DMS114 treated with DMSO at 0.1 percent for 48 hours (cell line): ENCODE measurements at regions not wholly inside any gene's neighbourhood (a gene's known extent, or its start where the extent isn't known, plus 50 kb on each side); places are given as distances from the start of the nearest gene placed in this dataset.

ENCODE experiments used
- DNase-seq: peaks from one replicate; lab custom pipeline; 2025; ENCODE audit not compliant: unreplicated experiment; lab: John Stamatoyannopoulos, UW

DNA sequence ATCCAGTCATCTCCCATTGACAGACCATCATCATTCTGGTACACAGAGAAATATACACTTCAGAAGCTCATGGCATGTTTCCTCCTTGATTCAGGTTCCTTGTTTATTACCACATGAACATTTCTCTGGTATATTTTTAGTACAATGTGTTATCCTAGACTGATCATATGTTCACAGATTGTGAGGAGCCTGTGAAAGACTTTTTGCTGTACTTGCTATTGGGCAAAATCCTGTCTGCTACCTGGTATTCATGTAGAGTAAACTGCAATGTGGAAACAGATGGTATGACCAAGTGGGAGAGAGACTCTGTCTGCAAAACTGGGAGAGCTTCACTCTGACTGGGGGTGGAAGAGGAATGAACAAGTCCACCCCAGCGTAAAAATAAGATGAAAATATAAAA lies 657.2 kb downstream of the IRS1 start:
- DNase-seq = no peak

DNA sequence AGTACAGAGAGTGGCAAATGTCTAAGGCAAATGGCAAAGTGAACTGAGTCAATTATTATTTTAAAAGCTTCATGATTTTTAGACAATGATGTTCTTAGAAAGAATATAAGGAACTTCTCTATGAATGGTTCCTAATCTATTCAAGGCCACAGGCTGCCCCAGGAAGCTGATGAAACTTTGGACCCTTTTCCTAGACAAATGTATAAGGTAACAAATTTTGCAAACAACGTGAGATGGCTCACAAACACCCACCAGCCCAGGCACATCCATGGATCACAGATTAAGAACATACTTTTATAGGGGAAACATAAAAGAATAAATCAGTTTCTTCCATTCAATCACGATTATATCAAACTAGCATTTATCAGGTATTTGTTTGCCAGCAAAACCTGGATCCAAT lies 659.0 kb downstream of the IRS1 start:
- no peak for DNase-seq

DNA sequence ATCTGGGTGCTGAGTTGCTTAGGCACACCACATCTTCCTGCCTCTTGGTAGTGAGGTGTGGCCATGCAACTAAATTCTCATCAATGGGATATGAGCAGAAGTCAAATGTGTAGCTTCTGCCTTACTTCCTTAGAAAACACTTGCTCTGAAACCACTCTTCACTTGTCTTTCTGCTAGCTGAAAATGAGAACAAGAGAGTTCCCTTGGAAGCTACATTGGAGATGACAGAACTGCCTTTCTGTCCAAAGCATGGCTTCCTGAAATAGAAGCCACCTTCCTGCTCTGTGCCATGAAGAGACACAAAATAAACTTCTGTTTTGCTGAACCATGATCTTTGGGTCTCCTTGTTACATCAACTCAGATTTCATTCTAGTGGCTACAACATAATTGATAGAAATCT lies 659.9 kb downstream of the IRS1 start:
- DNase-seq = no peak

DNA sequence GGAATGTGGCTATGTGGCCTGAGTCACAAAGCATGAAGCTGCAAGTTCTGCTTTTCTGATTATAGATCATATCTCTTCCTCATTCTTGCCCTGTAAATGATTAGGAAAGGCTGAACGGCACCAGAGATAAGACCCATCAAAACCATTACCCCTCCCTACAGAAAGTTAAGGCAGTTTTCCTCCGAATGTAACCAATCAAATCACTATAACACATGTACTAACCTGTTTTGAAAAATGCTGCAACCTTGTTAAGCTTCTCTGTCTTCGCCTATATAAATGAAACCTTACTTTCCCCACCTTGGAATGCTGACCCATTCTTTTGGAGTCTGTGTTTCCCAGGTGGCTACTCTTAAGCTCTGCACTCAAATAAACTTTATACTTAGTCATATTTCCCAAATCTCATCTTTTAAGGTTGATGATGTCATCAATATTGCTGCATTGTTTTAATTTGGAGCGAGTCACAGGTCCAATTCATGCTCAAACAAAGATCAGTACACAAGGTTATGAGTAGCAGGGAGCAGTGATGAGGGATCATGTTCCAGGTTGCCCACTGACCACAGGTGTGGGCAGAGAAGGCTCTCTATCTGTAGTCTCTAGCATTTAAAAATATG lies 662.3 kb downstream of the IRS1 start:
- DNase-seq = no peak

DNA sequence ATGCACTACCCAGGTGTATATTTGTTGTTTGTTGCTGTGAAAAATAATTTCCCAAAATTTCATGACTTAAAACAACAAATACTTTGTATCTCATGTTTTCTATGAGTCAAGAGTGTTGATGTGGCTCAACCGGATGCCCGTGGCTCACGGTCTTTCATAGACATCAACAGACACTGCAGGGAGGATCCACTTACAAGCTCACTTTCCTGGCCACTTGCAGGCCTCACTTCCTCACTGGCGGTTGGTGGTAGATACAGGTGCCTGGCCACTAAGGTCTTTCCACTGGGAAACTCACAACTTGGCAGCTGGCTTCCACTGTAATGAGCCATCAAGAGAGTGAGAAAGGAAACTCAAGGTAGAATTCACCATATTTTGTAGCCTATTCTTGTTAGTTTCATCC lies 662.9 kb downstream of the IRS1 start:
- no peak for DNase-seq

DNA sequence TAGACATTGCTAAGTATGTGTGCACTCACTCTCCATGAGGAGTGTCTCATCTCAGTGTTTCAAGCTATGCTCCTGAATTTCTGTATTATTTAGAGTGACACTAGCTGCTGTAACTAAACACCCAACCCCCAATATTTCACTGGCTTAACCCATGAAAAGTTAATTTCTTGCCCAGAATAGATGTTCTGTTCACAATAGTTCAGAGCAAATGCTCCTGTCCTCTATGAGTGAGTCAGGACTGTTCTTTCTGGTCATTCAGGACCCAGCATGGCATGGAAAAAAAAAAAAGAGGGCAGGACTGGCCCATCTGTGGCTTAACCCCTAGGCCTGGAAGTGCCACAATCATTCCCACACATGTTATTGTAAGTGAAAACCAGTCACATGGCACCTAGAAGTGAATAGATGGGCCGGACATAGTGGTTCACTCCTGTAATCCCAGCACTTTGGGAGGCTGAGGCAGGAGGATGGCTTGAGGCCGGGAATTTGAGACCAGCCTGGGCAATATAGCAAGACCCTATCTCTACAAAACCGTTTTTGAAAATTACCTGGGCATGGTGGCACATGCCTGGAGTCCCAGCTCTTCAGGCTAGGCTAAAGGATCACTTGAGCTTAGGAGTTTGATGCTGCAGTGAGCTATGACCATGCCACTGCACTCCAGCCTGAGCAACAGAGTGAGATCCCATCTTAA lies 663.6 kb downstream of the IRS1 start:
- DNase-seq = no peak

DNA sequence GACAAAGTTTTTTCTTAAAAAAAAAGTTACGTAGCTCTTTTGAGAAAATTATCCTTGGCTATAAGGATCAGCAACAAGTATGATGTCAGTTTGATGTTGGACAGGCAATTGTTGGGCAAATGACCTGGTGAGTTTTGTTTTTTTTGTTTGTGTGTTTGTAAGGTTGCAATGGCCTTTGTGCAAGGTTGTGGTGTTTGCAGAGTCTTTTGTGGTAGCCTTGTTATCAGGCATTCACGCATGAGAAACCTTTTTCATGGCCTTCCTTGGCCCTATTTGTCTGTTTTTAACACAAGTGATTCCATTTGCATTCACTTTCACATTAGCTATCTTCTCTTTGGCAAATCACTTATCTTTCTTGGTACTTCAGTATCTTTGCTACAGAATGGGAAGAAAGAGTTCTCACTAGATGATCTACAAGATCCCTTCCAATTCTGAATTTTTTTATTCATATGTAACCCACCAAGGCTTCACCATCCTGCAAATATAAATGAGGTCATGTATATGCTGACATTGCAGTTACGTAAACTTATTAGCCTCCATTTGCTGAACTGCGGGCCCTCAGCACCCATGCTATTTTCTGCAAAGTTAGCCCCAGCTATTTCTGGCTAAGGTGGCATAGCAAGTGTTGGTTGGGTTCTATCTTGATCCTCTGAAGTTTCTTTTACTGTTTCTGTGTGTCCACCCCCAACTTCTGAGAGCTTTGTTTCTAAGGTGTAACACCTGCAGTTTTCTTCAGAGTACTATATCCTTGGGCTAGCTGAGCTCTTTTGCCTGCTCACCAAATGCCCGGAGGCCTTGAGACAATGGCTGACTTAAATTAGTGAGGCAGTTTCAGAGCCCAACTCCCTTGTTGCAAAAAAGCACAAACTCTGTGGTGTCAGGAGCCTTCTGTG lies 667.1 kb downstream of the IRS1 start:
- DNase-seq = no peak

DNA sequence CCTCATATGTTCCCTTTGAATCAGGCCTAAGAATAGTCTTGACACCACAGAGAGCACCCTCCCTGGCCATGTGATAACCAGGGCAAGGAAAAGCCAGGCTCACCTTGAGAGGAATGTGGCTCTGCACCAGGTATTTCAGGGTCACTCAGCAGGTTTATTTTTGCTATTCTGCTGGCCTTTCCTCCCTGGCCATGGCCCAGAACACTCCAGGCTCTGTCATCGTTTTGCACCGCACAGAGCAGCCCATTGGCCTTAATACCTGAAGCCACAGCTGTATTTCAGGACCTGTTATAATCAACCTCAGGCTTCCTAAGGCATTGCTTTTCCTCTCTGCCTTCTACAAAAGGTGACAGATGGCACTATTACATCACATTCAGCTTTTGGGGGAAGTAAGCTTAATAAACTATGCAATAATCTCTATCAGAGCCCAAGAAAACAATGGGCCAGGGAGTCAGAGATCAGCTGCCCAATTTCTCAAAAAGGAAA lies 668.3 kb downstream of the IRS1 start:
- DNase-seq = no peak

DNA sequence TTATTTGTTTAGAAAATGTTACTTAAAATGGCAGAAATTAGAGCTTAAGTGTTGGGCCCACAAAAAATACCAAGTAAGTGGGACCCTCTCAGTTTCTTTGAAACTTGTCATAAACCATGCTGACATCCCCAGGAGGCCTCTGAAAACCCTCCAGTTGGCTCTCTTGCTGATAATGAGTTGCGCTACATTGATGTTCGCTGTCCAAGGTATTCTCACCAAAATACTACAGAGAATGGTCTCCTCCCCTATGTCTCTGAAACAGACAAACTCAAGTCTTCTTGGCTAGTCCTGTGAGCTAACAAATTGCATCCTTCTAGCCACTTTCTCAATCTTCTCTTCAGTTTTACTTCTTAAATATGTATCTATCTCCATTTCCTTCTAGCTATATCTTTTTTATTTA lies 669.4 kb downstream of the IRS1 start:
- DNase-seq = no peak

DNA sequence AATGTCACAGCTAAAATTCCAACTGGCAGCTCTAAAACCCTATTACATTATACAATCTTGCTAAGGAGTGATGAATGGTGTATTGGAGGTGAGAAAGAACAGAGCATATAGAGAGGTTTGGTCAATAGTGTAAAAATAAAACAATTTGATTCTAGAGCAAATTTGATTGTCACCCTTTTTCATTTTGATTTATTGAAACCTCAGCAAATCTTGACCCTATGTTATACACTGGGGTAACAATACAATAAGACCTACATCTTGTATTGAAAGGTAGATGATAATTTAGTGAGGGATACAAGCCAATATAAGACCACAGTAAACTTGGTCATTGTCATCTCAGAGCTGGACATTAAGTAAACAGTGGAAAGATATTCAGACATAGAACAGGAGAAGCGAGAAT lies 671.9 kb downstream of the IRS1 start:
- DNase-seq = no peak

DNA sequence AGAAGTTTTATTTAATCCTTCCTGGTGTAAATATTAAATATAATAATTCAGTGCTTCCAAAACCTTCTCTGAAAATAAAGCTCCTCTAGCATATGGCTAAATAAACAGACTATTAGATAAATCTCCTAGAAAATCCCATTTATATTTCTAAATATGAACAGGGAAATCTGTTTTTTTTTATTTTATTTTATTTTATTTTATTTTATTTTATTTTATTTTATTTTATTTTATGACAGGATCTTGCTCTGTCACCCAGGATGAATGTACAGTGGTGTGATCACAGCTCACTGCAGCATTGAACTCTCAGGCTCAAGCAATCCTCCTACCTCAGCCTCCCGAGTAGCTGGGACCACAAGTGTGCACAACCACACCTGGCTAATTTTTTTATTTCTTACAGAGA lies 673.5 kb downstream of the IRS1 start:
- no peak for DNase-seq

DNA sequence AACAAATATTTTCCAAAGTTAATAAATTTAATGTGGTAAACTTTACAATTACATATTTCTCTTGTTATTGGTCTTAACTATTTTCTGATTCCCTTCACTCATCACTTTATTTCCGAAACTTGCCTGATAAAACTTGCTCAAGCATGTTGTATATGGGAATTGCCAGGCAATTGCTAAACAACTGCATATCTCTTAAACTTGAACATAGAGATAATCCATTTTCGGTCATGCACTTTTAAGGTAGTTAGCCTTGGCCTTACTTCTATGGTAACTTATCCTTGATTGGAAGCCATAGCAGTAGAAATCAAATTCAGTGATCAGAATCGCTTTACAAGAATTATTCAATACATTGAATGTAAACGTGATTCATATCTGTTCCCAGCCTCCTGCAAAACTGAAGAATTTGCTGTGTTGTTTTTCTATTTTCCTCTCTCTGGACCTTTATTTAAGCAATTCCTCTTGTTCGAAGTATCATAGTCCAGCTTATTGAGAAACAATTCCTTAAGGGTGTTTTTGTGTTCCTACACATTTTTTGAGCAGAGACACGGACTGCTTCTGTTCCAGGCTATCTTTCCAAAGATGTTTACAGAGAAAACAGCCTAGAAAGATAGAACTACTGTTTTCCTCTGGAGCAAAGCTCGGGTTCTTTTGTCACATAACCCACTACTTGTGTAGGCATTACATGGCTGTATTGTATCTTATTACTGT lies 674.3 kb downstream of the IRS1 start:
- DNase-seq = no peak

DNA sequence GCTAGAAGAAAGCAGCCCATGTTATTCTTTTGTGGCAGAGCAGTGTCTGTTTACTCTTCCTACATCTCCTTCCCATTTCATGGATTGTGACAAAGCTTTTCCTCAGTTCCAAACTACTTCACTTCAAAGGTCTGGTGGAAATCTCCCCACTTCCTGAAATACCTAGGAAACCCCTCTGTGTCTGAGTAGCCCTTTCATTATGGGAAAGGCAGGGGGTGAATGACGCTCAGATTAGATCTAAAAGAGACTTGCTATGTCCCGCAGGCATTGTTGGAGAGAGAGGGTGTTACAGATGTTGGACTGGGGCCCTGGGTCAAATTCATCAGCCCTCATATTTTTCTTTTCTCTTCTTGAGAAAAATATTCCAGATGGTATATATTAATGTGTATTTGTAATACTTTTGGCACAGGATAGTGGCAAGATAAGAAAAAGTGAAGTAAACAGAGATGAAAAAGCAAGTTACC lies 675.0 kb downstream of the IRS1 start:
- no peak for DNase-seq

DNA sequence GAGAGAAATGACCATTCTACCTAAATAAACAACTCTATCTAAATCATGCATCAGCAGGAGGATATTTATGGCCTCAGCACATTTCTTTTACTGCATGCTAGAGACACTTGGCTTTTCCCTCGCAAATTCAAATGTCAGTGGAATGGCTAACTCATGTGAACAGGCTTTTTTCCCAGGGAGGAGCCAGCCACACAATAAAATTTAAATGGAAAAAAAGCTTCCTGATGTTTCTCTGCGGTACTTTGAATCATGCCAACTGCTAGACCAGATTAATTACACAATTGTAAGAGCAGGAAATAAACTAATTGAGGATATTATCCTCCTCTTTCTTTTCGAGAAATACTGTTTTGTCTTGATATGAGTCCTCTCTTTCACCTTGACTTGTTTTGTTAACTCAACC lies 676.3 kb downstream of the IRS1 start:
- no peak for DNase-seq

DNA sequence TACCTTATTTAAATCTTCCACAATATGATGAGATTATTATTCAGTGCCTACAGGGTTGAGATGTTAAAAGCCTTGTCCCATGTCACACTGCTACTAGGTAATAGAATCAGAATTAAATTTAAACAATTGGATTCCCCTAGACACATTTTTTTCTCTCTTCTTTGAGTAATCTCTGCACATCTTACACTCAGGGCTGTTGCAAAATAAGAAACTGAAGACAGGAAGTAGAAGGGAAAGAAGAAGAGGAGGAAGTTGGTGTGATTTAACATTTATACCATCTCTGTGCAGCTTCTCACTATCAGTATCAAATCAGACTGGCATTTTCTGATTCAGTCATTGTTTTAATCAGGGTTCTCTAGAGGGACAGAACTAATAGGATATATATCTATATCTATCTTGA lies 677.6 kb downstream of the IRS1 start:
- no peak for DNase-seq

DNA sequence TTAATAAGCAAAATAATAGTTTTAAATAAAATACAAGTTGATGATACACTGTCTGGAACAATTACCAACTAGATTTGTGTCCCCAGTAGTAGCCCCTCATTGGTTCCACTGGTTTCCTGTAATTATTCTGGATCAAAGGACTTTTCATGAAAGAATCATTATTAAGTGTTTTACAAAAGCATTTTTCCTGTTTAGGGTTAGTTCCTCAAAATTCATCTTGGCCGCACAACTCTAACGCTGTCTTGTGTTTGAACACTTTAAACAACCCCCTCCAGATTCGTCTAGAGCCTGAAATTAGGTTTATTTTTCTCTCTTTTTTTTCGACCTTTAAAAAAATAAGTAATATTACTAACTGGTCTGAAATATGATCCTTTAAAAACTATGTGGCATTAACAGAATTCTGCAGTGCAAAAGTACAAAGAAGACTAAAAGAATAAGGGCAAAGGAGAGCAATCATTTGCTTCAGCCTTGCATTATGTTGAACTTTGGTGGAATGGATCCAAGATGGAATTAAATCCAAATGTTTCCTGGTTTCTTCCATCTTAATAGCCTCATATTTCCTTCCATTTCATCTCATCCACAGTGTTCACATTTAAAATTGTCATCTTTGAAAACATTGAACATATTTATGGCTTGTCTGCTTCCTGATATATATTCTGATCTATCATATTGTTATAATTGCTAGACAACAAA lies 678.4 kb downstream of the IRS1 start:
- DNase-seq = no peak

DNA sequence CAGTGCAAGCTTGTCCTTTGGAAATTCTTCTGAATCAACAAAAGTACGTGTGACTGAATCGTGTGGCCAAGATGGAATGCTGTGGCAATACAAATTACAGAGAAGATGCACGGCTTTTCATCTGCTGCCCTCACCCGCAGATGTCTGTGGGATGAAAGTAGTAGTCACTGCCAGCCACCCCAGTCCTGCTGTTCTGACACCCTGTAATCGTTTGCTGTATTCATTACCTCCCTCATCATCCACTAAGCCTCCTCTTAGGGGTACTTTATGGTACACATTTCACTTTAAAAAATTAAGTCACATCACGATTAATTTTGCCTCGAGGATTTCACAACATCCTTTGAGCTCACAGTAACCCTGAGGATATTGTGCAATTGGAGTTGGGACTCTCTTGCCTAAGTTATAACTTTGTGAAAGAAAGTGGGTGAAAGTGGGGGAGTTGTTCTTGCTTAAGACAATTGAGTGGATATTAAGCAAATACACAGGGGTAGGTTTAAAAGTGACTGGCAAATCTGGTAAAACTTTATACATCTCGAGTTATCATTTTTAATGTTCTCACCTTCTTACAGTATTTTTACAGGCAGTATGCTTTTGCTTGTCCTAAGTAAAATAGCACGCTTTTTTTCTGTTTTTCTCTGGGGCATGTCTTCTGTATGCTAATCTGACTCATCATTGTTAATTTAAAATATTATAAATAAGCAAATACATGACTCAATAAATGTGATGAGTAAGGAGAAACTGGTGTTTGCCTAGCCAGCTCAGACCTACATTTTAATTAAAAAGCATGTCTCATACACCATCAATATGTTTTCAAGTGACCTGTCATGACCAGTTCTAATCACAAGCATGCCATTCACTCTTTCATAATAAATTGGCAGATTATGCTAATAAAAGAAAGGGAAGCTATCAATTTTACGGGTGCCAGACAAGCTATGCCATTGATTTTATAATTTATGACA lies 680.9 kb downstream of the IRS1 start:
- no peak for DNase-seq

DNA sequence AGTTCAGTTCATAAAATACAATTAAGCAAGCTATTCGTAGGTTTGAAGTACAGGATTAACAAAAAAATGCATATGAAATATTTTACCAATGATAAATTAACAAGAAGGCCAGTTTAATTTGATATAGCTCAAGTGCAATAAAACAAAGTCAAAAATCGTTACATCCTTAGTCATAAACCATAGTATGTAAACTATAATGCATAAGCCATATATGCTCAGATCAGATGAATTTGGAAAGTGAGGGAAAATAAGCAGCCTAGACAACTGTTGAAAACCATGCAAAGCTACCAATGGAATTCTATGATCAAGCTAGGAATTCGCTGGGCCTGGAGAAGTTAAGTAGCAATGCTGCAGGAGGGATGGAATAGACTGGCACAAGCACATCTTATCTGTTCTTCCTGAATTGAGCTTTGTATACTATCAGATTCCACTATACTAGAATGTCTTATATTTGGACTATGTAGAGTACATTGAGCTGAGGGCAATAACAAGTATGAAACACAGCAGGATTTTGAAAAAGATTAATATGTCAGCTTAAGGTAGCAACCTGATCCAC lies 682.0 kb downstream of the IRS1 start:
- no peak for DNase-seq

DNA sequence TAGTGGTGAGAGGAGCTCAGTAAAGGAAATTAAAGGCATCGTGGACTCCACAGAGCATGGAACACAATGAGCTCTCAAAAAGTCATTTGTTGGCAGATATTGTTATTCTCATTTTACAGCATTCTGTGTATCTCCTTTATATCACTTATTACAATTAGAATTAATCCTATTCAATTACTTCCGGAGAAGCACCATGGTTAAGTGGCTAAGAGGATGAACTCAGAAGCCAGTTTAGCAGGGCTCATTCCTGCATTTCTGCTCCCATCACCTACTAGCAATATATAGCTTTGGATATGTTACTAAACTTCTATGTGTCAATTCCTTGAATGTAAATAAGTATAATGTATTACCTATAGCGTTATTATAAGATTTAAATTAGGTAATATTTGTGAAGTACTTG lies 683.3 kb downstream of the IRS1 start:
- DNase-seq = no peak
